Upper lobe of left lung (tissue), 6 donors: ENCODE measurements at regions not wholly inside any gene's neighbourhood (a gene's known extent, or its start where the extent isn't known, plus 50 kb on each side); places are given as distances from the start of the nearest gene placed in this dataset.

ENCODE experiments used
- ATAC-seq, 2 donors: fragments of 200-7000 bp; cut with Tn5 transposase; one replicate each; pipeline ENCODE4 v1.9.1; 2022; ENCODE audit warnings: mild to moderate bottlenecking in 2 of 2, moderate library complexity in 2 of 2; ENCODE audit not compliant: low FRiP score in 2 of 2
- DNase-seq, 2 donors: peaks; one replicate each; pipeline ENCODE4 v3.0.0-alpha.2; 2019 to 2020
- H3K27ac ChIP-seq, 4 donors: fragments of 200-600 bp; sonication (generic); one replicate each; pipeline ENCODE4 v1.5.1; 2016 to 2019
- H3K27me3 ChIP-seq, 4 donors: fragments of 200-600 bp; sonication (generic); one replicate each; pipeline ENCODE4 v1.5.1; 2017 to 2019
- H3K36me3 ChIP-seq, 4 donors: fragments of 200-600 bp; sonication (generic); one replicate each; pipeline ENCODE4 v1.5.1; 2016 to 2019
- H3K4me1 ChIP-seq, 4 donors: fragments of 200-600 bp; sonication (generic); one replicate each; pipeline ENCODE4 v1.5.1; 2018 to 2019
- H3K4me3 ChIP-seq, 4 donors: fragments of 200-600 bp; sonication (generic); one replicate each; pipeline ENCODE4 v1.5.1; 2017 to 2019; ENCODE audit warnings: mild to moderate bottlenecking in 2 of 4, moderate library complexity in 1 of 4
- H3K9me3 ChIP-seq, 4 donors: fragments of 200-600 bp; sonication (generic); one replicate each; pipeline ENCODE4 v1.5.1; 2018 to 2019
- EP300 ChIP-seq, 4 donors: sonication (generic); formaldehyde crosslinking; IDR thresholded peaks; one replicate each; pipeline ENCODE4 v1.5.1; 2017; ENCODE audit warnings: antibody characterized with exemption in 4 of 4, control low read depth in 2 of 4
- POLR2A ChIP-seq, 4 donors: fragments of 450-650 bp; IDR thresholded peaks; one replicate each; pipeline ENCODE4 v1.5.1; 2016 to 2017; ENCODE audit warnings: antibody characterized with exemption in 4 of 4, mild to moderate bottlenecking in 2 of 4
- POLR2AphosphoS5 ChIP-seq, 2 donors: sonication (generic); formaldehyde crosslinking; IDR thresholded peaks; one replicate each; pipeline ENCODE4 v1.5.1; 2017; ENCODE audit warnings: antibody characterized with exemption in 2 of 2
- WGBS, 2 donors: methylation state at CpG; one replicate each; pipeline ENCODE4 v1.1.5; 2017 to 2018; 5-methylcytosine and 5-hydroxymethylcytosine counted together
- TF ChIP-seq, protein P1 (sequence below), 6 experiments: fragments of 450-650 bp in 4 of 6; fragments of 200-600 bp in 2 of 6; sonication (generic) in 2 of 6; IDR thresholded peaks; one replicate each; pipeline ENCODE4 v1.5.1; 2016 to 2019; ENCODE audit warnings: antibody characterized with exemption in 6 of 6
- donor health status: DM: no; HTN: no; CAD: no; lungs with moderate emphysema.
- donor health status: DM: no; HTN: yes; CAD: no; lungs with severe emphysema.

DNA sequence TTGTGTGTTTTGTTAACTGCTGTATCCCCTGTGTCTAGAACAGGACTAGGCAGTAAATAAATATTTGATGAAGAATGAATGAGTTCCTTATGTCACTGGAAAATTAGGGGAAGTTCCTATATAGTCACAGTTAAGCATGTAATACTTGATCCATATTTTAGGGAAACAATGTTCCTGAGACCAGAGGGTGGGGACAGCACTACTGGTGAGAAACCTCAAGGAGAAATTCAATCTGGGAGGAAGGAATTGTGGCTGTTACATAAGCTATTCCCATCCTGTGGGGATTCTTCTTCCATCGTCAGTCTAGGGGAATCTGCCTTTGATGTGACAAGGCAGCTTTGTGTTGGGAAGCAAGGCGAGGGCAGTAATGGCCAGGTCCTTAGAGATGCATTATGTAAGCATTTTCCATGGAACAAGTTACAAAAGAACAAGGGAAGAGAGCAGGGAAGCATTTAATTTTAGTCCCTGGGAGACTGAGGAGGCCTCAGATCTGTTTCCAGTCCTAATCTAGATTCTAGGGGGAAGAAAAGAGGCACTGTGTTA lies 219.3 kb upstream of the TTC14 start:
- H3K27me3 ChIP-seq, result no peaks in the 10 kb centered on the region
- peak in 1 of 2 donors; percentile 59 for ATAC-seq
- no peak overlapping the region for H3K27ac ChIP-seq
- no peak overlapping the region for H3K4me3 ChIP-seq
- 45 to 46% methylated on average over 2 of the region's 2 CpGs for WGBS, 2 donors
- H3K4me1 ChIP-seq, result no peaks in the 10 kb centered on the region
- no peaks in the 10 kb centered on the region for H3K36me3 ChIP-seq
- TF ChIP-seq EP300 (IDR thresholded peaks at IDR 0.05) (no peak), POLR2AphosphoS5 (IDR thresholded peaks at IDR 0.05) (no peak)
- DNase-seq, result no peak
- H3K9me3 ChIP-seq, result no peaks in the 10 kb centered on the region

DNA sequence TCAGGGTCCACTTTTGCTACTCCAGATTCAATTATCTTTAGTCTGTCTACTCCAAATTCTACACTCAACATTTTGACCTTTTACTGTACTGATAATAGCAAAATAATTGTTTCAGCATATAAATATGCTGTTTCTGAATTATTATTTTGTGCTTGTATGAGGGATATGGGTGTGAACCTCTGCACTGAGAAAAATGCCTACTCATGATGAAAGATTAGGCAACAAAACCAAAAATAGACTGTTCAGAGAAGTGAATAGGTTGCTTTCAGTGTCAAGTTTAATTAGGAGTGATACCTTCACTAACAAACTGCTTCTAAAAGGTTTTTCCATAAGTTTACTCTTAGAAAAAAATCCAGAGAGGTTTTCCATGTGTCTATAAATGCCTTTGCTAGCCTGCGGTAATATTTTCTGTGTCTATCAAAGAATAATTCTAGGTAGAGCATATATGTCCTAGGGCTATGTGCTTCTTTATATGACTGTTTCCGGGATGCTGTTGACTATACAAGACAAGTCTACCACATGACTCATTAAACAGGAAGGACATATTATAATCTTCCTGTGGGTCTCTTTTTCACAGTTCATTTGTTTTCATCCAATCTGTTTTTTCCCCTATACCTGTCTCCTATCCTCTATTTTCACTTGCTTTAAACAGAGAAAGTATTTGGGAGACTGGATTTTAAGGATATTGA lies 218.5 kb upstream of the TTC14 start:
- Histone ChIP-seq H3K9me3 (no peaks in the 10 kb centered on the region), H3K27me3 (no peaks in the 10 kb centered on the region), H3K4me3 (no peak overlapping the region), H3K36me3 (no peaks in the 10 kb centered on the region), H3K27ac (no peak overlapping the region), H3K4me1 (no peaks in the 10 kb centered on the region)
- 89 to 93% methylated on average over 2 of the region's 2 CpGs for WGBS, 2 donors
- DNase-seq, result no peak
- no peak for TF ChIP-seq EP300 (IDR thresholded peaks at IDR 0.05)
- TF ChIP-seq POLR2AphosphoS5 (IDR thresholded peaks at IDR 0.05), result no peak
- TF ChIP-seq, protein P1, sequence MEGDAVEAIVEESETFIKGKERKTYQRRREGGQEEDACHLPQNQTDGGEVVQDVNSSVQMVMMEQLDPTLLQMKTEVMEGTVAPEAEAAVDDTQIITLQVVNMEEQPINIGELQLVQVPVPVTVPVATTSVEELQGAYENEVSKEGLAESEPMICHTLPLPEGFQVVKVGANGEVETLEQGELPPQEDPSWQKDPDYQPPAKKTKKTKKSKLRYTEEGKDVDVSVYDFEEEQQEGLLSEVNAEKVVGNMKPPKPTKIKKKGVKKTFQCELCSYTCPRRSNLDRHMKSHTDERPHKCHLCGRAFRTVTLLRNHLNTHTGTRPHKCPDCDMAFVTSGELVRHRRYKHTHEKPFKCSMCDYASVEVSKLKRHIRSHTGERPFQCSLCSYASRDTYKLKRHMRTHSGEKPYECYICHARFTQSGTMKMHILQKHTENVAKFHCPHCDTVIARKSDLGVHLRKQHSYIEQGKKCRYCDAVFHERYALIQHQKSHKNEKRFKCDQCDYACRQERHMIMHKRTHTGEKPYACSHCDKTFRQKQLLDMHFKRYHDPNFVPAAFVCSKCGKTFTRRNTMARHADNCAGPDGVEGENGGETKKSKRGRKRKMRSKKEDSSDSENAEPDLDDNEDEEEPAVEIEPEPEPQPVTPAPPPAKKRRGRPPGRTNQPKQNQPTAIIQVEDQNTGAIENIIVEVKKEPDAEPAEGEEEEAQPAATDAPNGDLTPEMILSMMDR (IDR thresholded peaks at IDR 0.05), result no peak
- no peak for TF ChIP-seq POLR2A (IDR thresholded peaks at IDR 0.05)
- no peak for ATAC-seq

DNA sequence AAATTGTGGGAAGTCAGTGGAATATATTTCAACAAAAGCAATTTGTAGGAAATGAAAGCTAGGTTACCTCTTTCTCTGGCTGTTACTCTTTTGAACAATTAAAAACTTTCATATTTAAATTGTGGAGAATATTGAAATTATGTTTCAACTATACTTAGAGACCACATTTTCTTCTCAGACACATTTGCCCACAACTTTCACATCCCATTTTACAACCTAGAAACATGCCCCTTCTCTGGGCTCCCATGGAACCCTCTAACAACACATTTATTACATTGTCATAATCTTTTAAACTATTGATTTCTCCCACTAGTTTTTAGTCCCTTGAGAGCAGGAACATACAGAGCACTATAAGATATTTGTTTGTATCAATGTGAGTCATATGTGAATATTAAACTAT lies 211.7 kb upstream of the TTC14 start:
- TF ChIP-seq POLR2A (IDR thresholded peaks at IDR 0.05) (no peak), EP300 (IDR thresholded peaks at IDR 0.05) (no peak), POLR2AphosphoS5 (IDR thresholded peaks at IDR 0.05) (no peak)
- TF ChIP-seq, protein P1 (IDR thresholded peaks at IDR 0.05), result no peak
- Histone ChIP-seq H3K9me3 (no peaks in the 10 kb centered on the region), H3K27me3 (no peaks in the 10 kb centered on the region), H3K4me3 (no peak overlapping the region), H3K36me3 (no peaks in the 10 kb centered on the region), H3K4me1 (no peaks in the 10 kb centered on the region), H3K27ac (no peak overlapping the region)
- ATAC-seq (no peak), DNase-seq (no peak)

DNA sequence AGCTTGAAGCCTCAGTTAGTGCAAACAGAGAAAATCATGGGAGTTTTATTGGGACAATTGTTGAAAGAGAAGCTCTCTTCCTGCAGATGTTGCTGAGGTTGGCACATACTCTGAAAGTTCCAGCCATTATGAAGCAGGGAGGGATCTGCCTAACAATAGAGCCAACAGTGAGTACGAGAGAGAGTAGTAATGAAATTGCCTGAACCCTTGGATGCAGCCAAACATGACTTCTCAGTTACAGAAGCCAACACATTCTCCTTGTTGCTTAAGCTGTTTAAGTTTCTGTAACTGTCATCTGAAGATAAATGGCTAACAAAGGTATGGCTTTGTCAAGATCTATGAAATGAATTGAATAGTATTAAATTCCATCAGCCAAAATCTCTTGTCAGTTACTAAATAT lies 211.0 kb upstream of the TTC14 start:
- Histone ChIP-seq H3K36me3 (no peaks in the 10 kb centered on the region), H3K27ac (no peak overlapping the region), H3K9me3 (no peaks in the 10 kb centered on the region), H3K27me3 (no peaks in the 10 kb centered on the region), H3K4me3 (no peak overlapping the region), H3K4me1 (no peaks in the 10 kb centered on the region)
- DNase-seq, result no peak
- ATAC-seq, result no peak
- no peak for TF ChIP-seq POLR2AphosphoS5 (IDR thresholded peaks at IDR 0.05)
- TF ChIP-seq, protein P1 (IDR thresholded peaks at IDR 0.05), result no peak
- TF ChIP-seq EP300 (IDR thresholded peaks at IDR 0.05), result no peak
- TF ChIP-seq POLR2A (IDR thresholded peaks at IDR 0.05), result no peak
- WGBS, 2 donors, result 44 to 58% methylated on average over 1 of the region's 1 CpG

DNA sequence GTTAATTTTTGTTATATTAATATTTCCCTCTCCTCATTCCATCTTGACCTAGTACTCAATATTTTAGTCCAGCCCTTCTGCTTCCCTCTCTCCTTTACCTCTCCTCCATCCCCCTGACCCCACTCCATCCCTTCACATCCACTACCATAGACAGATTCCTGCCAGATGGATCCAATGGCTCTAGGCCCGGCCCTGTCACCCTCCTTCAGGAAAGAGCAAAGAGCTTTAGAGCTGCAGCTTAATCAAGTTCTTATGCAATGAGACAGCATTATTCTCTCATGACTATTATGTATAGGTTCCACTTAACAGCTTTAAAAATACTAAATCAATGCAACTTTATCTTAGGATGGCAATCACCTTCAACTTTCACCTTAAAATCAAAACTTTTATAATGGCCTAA lies 200.7 kb upstream of the TTC14 start:
- H3K27me3 ChIP-seq, result no peaks in the 10 kb centered on the region
- H3K9me3 ChIP-seq, result no peaks in the 10 kb centered on the region
- ATAC-seq (peak in 1 of 2 donors; percentile 46), DNase-seq (no peak)
- 67 to 77% methylated on average over 1 of the region's 1 CpG for whole genome bisulfite sequencing, 2 donors
- H3K36me3 ChIP-seq, result no peaks in the 10 kb centered on the region
- no peak overlapping the region for H3K4me3 ChIP-seq
- no peak overlapping the region for H3K27ac ChIP-seq
- TF ChIP-seq, protein P1 (IDR thresholded peaks at IDR 0.05), result no peak
- TF ChIP-seq POLR2AphosphoS5 (IDR thresholded peaks at IDR 0.05) (no peak), EP300 (IDR thresholded peaks at IDR 0.05) (no peak), POLR2A (IDR thresholded peaks at IDR 0.05) (no peak)
- H3K4me1 ChIP-seq, result no peaks in the 10 kb centered on the region
